Spleen (tissue), 11 donors: ENCODE measurements at regions not wholly inside any gene's neighbourhood (a gene's known extent, or its start where the extent isn't known, plus 50 kb on each side); places are given as distances from the start of the nearest gene placed in this dataset.

ENCODE experiments used
- DNase-seq: peaks from one replicate; pipeline ENCODE4 v3.0.0-alpha.2; 2020
- H3K27ac ChIP-seq, 8 donors: fragments of 200-600 bp; sonication (generic) in 7 of 8; 1 replicate in 4 of 8; 2 replicates in 4 of 8; pipeline versions ENCODE4 v1.5.0 to v1.8.0; 2016 to 2021; ENCODE audit warnings: inconsistent platforms in 4 of 8, mild to moderate bottlenecking in 4 of 8, moderate library complexity in 1 of 8
- H3K27me3 ChIP-seq, 7 donors: fragments of 200-600 bp; sonication (generic) in 6 of 7; replicated peaks in 1 of 7; 1 replicate in 4 of 7; 2 replicates in 3 of 7; pipeline versions ENCODE4 v1.5.0 to v1.8.0; 2016 to 2021; ENCODE audit warnings: inconsistent platforms in 3 of 7, mild to moderate bottlenecking in 1 of 7
- H3K36me3 ChIP-seq, 6 donors: fragments of 200-600 bp; sonication (generic) in 5 of 6; 1 replicate in 4 of 6; 2 replicates in 2 of 6; pipeline versions ENCODE4 v1.5.0 to v1.8.0; 2016 to 2021; ENCODE audit warnings: inconsistent platforms in 2 of 6
- H3K4me1 ChIP-seq, 6 donors: fragments of 200-600 bp; sonication (generic) in 5 of 6; 1 replicate in 3 of 6; 2 replicates in 3 of 6; pipeline versions ENCODE4 v1.5.0 to v1.8.0; 2016 to 2021; ENCODE audit warnings: inconsistent platforms in 3 of 6
- H3K4me3 ChIP-seq, 8 donors: fragments of 200-600 bp; sonication (generic) in 7 of 8; 1 replicate in 4 of 8; 2 replicates in 4 of 8; pipeline versions ENCODE4 v1.5.0 to v1.8.0; 2016 to 2021; ENCODE audit warnings: inconsistent platforms in 4 of 8, mild to moderate bottlenecking in 4 of 8, moderate library complexity in 2 of 8
- H3K9me3 ChIP-seq, 8 donors: fragments of 200-600 bp; sonication (generic) in 7 of 8; 1 replicate in 4 of 8; 2 replicates in 4 of 8; pipeline versions ENCODE4 v1.5.0 to v1.8.0; 2016 to 2021; ENCODE audit warnings: inconsistent platforms in 4 of 8
- CTCF ChIP-seq, 11 experiments: fragments of 200-600 bp in 7 of 11; fragments of 450-650 bp in 4 of 11; sonication (generic) in 4 of 11; IDR thresholded peaks in 8 of 11; conservative IDR thresholded peaks in 3 of 11; 1 replicate in 7 of 11; 2 replicates in 4 of 11; pipeline versions ENCODE4 v1.4.0 to v1.8.0; 2016 to 2021; ENCODE audit warnings: antibody characterized with exemption in 11 of 11, inconsistent platforms in 4 of 11, mild to moderate bottlenecking in 1 of 11
- POLR2A ChIP-seq, 3 donors: fragments of 450-650 bp; IDR thresholded peaks; one replicate each; pipeline ENCODE4 v1.5.1; 2017; ENCODE audit warnings: antibody characterized with exemption in 3 of 3, mild to moderate bottlenecking in 1 of 3
- POLR2AphosphoS5 ChIP-seq, 3 donors: sonication (generic); formaldehyde crosslinking; IDR thresholded peaks; one replicate each; pipeline ENCODE4 v1.5.1; 2017; ENCODE audit warnings: antibody characterized with exemption in 3 of 3
- WGBS, 5 donors: extraction: QIAGEN DNeasy Blood & Tissue Kit in 3 of 5; methylation state at CpG; one replicate each; pipeline versions ENCODE4 v1.1.5 to v1.1.7; 2013 to 2018; 5-methylcytosine and 5-hydroxymethylcytosine counted together
- intact Hi-C: fragments of 100-400 bp; cut with DNase I; formaldehyde crosslinking; loops from one replicate; pipeline ENCODE4 v1.15.0; 2023; ENCODE audit warnings: low total_unique reads
- donor health status: healthy with polysubstance abuse.
- donor health status: DM: no; HTN: no; CAD: no; lungs with moderate emphysema.
- donor health status: DM: no; HTN: no; CAD: no.
- donor health status: Bipolar disorder and iron deficiency.
- donor health status: healthy.
- donor health status: DM: no; HTN: no; CAD: no.
- donor health status: DM: yes; HTN: yes; CAD: no.

- 14 to 49% (median 33%) methylated on average over 1 of the region's 1 CpG for WGBS, 5 donors
Observed at GRCh38 chr10:80767963-80768362, 230.3 kb downstream of the SH2D4B start.

GRCh38 chr10:80769700-80770160 is 232.0 kb downstream of the SH2D4B start:
- no peaks in the 10 kb centered on the region for H3K36me3 ChIP-seq
- no peak for TF ChIP-seq POLR2A (IDR thresholded peaks at IDR 0.05)
- no peak for TF ChIP-seq POLR2AphosphoS5 (IDR thresholded peaks at IDR 0.05)
- TF ChIP-seq CTCF (IDR thresholded peaks at IDR 0.05 in 8 of 11, conservative IDR thresholded peaks at IDR 0.05 in 3 of 11): no peak
- H3K9me3 ChIP-seq: no peaks in the 10 kb centered on the region
- no peaks in the 10 kb centered on the region for H3K4me1 ChIP-seq
- intact Hi-C loops: no loop called here
- WGBS, 5 donors: 35 to 72% (median 46%) methylated on average over 2 of the region's 2 CpGs
- H3K27me3 ChIP-seq: peaks cover 0 to 12% (median 0%) of the 10 kb centered on the region in 7 donors
- H3K4me3 ChIP-seq: no peak overlapping the region
- DNase-seq: no peak
- no peak overlapping the region for H3K27ac ChIP-seq

More at GRCh38 chr10:80767963-80768362, 230.3 kb downstream of the SH2D4B start:
- intact Hi-C loops: no loop called here
- Histone ChIP-seq H3K4me3 (no peak overlapping the region), H3K4me1 (no peaks in the 10 kb centered on the region), H3K27me3 (peaks cover 0 to 12% (median 0%) of the 10 kb centered on the region in 7 donors), H3K9me3 (no peaks in the 10 kb centered on the region), H3K27ac (no peak overlapping the region), H3K36me3 (no peaks in the 10 kb centered on the region)
- no peak for DNase-seq
- TF ChIP-seq POLR2A (IDR thresholded peaks at IDR 0.05) (no peak), CTCF (IDR thresholded peaks at IDR 0.05 in 8 of 11, conservative IDR thresholded peaks at IDR 0.05 in 3 of 11) (no peak), POLR2AphosphoS5 (IDR thresholded peaks at IDR 0.05) (no peak)

- no peak overlapping the region for H3K27ac ChIP-seq
- H3K27me3 ChIP-seq: peaks cover 0 to 12% (median 0%) of the 10 kb centered on the region in 7 donors
- DNase-seq: no peak
- H3K4me1 ChIP-seq: no peaks in the 10 kb centered on the region
- H3K9me3 ChIP-seq: no peaks in the 10 kb centered on the region
- no peaks in the 10 kb centered on the region for H3K36me3 ChIP-seq
- intact Hi-C loops: no loop called here
- H3K4me3 ChIP-seq: no peak overlapping the region
- TF ChIP-seq CTCF (IDR thresholded peaks at IDR 0.05 in 8 of 11, conservative IDR thresholded peaks at IDR 0.05 in 3 of 11) (no peak), POLR2AphosphoS5 (IDR thresholded peaks at IDR 0.05) (no peak), POLR2A (IDR thresholded peaks at IDR 0.05) (no peak)
- 63 to 84% (median 71%) methylated on average over 2 of the region's 2 CpGs for WGBS, 5 donors
Observed at GRCh38 chr10:80770239-80770638, 232.5 kb downstream of the SH2D4B start.

- no peak for DNase-seq
- Histone ChIP-seq H3K36me3 (no peaks in the 10 kb centered on the region), H3K27ac (no peak overlapping the region), H3K27me3 (peaks cover 0 to 12% (median 0%) of the 10 kb centered on the region in 7 donors), H3K4me1 (no peaks in the 10 kb centered on the region), H3K4me3 (no peak overlapping the region), H3K9me3 (no peaks in the 10 kb centered on the region)
- no peak for TF ChIP-seq POLR2AphosphoS5 (IDR thresholded peaks at IDR 0.05)
- no peak for TF ChIP-seq POLR2A (IDR thresholded peaks at IDR 0.05)
- TF ChIP-seq CTCF (IDR thresholded peaks at IDR 0.05 in 8 of 11, conservative IDR thresholded peaks at IDR 0.05 in 3 of 11): no peak
- 60 to 90% (median 76%) methylated on average over 1 of the region's 1 CpG for WGBS, 5 donors
- intact Hi-C loops: no loop called here
Observed at GRCh38 chr10:80771285-80771684, 233.6 kb downstream of the SH2D4B start.
